Activated T-cell treated with anti-CD3 and anti-CD28 coated beads, Interleukin-2, amount 50 U/mL, for 48 hours (primary cell): ENCODE measurements at regions not wholly inside any gene's neighbourhood (a gene's known extent, or its start where the extent isn't known, plus 50 kb on each side); places are given as distances from the start of the nearest gene placed in this dataset.
A peak's percentile ranks its signal among the peaks of the same experiment; 100 is the strongest.
"Not testable (repeated sequence)": the region's sequence is repeated elsewhere in the genome, so short reads cannot be mapped to it uniquely, and the experiment has no call there.

Experiments
- DNase-seq, 2 experiments: peaks; one replicate each; pipeline ENCODE4 v3.0.0-alpha.2; 2020

GRCh38 chr4:3867403-3868100 lies 101.4 kb downstream of the ADRA2C start:
- DNase-seq, result no peak

DNA sequence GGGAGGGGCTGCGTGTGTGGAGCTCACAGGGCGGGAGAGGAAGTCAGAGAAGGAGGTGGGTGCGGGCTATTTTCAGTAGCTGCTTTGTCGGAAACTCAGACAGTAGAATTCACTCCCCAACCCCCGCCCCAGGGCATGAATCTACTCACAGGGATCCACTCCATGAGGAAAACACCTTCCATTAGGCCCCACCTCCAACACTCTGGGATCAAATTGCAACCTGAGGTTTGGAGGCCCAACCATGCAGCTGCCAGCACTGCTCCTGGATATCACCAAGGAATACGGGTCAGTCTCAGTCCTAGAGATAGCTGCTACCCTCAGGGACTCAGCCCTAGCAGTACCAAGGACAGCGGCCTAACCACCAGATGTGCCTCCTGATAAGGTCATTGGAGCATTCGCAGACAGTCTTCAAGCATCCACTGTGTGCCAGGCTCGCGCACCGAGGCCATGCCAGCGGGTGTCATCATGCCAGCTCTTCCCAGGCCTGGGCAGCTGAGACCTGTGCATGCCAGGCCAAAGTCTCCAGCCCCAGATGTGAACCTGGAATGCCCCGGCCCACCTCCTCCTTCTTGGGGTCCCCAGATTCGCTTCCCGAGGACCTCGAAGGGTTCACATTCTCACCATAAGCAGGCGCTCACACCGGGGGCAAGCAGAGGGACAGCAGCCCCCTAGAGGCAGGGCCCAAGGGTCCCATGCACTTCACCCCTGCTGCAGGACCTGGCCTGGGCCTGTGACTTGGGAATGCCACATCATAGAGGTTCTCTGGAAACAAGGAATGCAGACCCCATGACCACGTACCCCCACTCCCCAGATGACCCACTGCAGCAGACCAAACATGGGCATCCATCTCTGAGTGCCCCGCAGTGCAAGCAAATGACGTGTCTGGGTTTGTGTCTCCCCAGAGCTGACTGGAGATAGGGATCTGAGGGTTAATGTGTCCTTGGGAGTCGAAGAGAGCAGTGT lies 102.3 kb downstream of the ADRA2C start:
- DNase-seq, result no peak

DNA sequence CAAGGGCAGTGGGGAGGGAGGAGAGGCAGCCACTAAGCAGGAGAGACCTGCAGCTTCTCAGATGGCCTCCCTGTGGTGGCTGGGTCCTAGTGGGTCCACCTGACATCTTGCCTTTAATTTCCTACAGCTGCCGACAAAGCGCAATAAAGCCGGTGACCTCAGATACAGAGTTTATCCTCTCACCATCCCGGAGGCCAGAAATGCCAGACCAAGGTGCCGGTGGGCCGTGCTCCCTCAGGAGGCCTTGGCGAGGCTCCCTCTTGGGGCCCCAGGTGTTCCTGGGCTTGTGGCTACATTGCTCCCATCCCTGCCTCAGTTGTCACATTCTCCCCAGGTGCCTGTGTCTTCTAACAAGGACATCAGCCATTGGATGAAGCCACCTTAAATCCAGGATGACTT lies 103.0 kb downstream of the ADRA2C start:
- no peak for DNase-seq

DNA sequence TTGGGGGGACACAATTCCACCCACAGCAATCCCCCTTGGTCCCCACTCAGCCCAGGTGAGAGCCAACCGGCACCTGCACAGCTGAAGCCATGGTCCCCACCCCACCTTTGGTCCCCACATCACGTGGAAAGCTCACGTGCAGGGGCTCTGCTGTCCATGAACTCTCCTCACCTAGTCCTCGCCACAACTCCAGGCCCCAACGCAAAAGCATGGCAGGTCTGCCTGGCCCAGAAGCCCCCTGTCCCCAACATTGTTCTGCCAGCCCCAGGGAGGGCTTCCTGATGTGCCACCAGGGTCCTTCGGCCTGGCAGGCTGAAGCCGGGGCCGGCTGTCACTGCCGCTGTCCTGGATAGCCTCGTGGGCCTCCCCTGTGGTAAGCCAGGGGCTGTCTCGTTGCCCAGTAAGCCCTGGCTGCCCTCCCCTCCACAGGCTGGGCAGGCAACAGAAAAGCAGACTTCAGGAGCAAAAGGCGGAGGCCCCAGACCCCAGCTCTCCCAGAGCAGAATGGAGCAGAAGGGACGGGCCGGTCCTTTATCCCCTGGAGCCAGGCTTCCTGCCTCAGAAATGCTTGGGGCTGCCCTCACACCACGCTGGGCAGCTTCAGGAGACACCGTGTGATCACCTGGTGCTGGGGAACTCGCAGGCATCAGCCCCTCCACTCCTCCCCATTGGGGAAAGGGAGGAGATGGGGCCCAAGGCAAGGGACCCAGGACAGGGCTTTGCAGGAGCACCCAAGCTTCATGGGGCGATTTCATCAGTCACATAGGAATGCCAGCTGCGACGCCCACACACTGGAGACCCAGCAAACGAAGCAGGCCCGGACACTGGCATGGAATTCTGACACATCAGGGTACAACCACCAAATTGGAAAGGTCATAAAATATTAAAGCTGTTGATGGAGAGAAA lies 103.7 kb downstream of the ADRA2C start:
- DNase-seq, result no peak

DNA sequence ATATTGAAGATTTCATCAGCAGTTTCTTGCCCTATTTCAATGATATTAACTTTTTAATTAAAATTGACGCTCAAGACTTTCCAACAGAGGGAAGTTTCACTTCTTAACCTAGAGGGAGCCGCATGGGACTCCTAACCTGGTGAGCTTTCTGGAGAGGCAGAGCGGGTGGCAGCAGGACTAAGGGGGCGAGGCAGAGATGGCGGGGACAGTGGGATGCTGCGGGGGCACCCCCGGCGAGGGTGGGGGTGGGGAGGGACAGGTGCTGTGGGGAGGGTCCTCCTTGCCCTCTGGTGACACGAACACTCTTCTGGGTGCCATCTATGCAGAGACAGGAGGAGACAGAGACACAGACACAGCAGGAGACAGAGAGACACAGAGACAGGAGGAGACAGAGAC lies 104.4 kb downstream of the ADRA2C start:
- DNase-seq, result no peak

DNA sequence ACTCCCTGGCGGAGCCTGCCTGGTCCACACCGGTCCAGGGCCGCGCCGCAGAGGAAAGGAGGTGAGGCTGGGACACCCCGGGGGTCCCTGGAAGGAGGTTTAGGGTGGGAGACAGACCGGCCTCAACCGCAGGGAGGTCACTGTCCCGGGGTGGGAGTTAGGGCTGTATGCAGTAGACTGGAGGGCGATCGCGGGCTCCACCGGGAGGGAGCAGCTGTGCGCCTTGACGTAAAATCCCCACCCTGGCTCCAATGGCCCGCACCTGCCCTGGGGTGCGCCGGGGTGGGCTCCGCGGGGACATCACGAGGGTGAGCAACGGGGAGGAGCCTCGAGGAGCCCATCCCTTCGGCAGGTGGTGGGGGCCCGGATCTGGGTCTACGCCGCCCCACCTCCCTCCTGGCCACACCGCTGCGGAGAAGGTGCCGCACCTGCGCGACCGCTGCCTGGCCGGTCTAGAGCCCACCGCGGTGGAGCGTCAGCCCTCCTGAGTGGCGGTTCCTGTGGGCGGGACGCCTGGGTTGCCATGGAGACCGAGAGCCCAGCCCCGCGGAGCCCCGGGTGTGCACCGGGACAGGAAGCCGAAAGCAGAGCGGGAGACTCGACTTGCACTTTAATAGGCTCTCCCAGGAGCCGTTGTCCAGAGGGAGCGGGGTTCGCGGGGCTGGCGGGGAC lies 105.1 kb downstream of the ADRA2C start:
- peak in 1 of 2 experiments; percentile 24 for DNase-seq

- no peak for DNase-seq
Observed at GRCh38 chr4:3871881-3872833, 106.0 kb downstream of the ADRA2C start.

- no peak for DNase-seq
Observed at GRCh38 chr4:3872834-3873313, 106.7 kb downstream of the ADRA2C start.

DNA sequence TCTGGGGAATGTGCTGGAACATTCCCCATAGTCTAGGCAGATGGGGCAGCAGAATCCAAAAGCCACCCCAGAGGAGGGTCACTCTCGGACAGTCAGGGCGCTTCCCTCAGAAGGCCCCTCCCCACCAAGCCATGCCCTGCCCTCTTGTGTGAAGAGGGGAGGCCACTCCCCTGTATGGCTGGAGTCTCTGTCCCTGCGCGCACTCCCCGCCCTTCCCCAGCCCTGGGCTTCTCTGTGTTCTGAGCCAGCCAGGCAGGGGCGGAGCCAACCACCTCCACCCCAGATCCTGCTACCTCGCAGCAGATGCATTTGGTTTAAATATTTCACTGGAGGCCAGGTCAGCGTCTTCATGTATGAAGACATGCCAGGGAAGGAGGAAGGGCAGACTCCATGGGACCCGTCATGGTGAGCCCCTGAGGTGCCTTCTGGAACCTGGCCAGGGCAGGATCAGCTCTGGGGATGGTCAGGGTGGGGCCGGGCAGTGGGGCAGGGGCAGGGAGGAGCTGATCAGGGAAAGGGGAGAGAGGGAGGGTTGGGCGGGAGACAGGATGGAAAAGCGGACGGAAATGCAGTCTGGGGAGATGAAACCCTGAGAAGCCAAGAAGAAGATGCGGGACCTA lies 107.3 kb downstream of the ADRA2C start:
- DNase-seq, result no peak

- DNase-seq, result no peak
Observed at GRCh38 chr4:3874028-3874415, 107.8 kb downstream of the ADRA2C start.

- no peak for DNase-seq
Observed at GRCh38 chr4:3874525-3875110, 108.4 kb downstream of the ADRA2C start.

GRCh38 chr4:3875466-3875865 lies 109.3 kb downstream of the ADRA2C start:
- DNase-seq, result no peak

DNA sequence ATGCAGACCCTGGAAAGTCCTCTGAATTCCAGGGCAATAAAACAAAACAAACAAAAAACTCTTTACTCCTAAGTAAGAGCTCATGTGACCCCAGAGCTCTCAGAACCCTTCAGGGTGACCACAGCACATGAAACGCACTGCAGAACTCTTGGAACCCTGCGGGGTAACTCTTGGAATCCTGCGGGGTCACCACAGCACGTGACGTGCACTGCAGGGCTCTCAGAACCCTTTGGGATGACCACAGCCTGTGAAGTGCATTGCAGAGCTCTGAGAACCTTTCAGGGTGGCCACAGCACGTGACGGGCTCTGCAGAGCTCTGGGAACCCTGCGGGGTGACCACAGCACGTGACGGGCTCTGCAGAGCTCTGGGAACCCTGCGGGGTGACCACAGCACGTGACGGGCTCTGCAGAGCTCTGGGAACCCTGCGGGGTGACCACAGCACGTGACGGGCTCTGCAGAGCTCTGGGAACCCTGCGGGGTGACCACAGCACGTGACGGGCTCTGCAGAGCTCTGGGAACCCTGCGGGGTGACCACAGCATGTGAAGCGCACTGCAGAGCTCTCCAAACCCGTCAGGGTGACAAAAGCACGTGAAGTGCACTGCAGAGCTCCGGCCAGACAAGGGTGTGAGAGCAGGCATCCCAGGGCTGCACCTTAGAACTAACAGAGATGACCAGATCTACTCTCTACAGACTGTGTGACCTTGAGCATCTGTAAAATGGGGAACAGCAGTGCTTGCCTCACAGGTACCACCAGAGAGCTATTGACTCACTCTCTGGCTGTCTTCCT lies 110.1 kb downstream of the ADRA2C start:
- not testable (repeated sequence) for DNase-seq

DNA sequence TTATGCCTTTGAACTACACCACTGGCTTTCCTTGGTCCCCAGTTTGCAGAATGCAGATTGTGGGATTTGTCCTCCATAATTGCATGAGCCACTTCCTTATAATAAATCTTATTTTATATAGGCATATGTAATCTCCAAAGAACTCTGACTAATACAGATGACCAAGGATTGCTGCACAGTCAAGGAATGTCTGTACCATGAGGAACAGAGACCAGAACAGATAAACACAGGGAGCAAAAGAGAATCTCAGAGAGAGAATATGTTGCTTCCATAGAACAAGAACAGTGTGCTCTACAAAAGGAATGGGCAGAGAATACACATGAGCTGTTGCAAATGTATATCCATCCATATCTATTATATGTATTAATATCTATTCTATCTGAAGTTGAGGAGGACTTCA lies 111.1 kb downstream of the ADRA2C start:
- DNase-seq, result no peak

- no peak for DNase-seq
Observed at GRCh38 chr4:3877868-3878267, 111.7 kb downstream of the ADRA2C start.

DNA sequence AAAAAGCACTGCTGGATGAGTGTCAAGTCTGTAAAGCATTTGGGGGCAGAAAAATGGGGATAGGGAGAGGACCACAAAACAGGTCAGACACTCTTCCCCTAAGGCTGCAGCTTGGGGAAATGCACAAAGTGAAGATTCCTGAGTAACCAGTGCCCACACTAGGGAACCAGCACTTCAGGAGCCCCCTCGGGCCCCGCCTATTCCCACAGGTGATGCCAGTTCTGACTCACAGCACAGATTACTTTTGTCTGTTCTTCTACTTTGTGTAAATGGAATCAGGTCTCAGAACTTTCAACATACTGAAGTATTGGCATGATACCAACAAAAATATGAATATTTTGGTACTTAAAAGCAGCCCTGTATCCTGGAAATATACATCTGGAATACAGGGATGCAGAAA lies 112.5 kb downstream of the ADRA2C start:
- DNase-seq, result no peak

GRCh38 chr4:3879681-3880614 lies 113.8 kb downstream of the ADRA2C start:
- DNase-seq, result peak in 1 of 2 experiments; percentile 30

- peak; percentile 81 to 84 for DNase-seq
Observed at GRCh38 chr4:3880615-3881120, 114.5 kb downstream of the ADRA2C start.
